ENCODE measurements at regions not wholly inside any gene's neighbourhood (a gene's known extent, or its start where the extent isn't known, plus 50 kb on each side); places are given as distances from the start of the nearest gene placed in this dataset.

- H2BK120ac ChIP-seq (replicated peaks; ENCODE audit: low read depth, low read length) = no peak overlapping the region
- H2BK15ac ChIP-seq (ENCODE audit: low read length) = no peak overlapping the region
- H2AFZ ChIP-seq (ENCODE audit: low read length) = no peak overlapping the region
- CTCF ChIA-PET (ENCODE audit: partially characterized antibody) = no interaction called here
- no peak overlapping the region for H3K14ac ChIP-seq (ENCODE audit: insufficient read length)
- WGBS, 2 experiments (ENCODE audit: extremely low coverage in 1 of 2, insufficient coverage in 1 of 2, insufficient read length in 1 of 2, insufficient replicate concordance in 2 of 2, low coverage in 1 of 2, low lambda C conversion rate in 2 of 2, missing lambda C conversion rate in 1 of 2) = 91 to 100% methylated on average over 1 to 3 of the region's 3 CpGs
- no peak overlapping the region for H3K9ac ChIP-seq (replicated peaks in 1 of 4; ENCODE audit: extremely low read depth in 1 of 4, low read depth in 3 of 4, low read length in 3 of 4)
- H3K4me2 ChIP-seq (ENCODE audit: insufficient read depth in 1 of 2, low read depth in 2 of 2, low read length in 2 of 2) = no peak overlapping the region
- no peak overlapping the region for H2BK5ac ChIP-seq (ENCODE audit: low read depth, low read length)
- no peak overlapping the region for H4K91ac ChIP-seq (replicated peaks; ENCODE audit: insufficient read length, low read length)
- H3K4me1 ChIP-seq (replicated peaks in 1 of 4; ENCODE audit: control insufficient read depth in 3 of 4, insufficient read depth in 4 of 4, low read length in 3 of 4) = no peaks in the 10 kb centered on the region
- POLR2A ChIA-PET (ENCODE audit: partially characterized antibody) = no interaction called here
- H3K56ac ChIP-seq (replicated peaks; ENCODE audit: insufficient read length, low read depth, low read length) = no peak overlapping the region
- H3K27ac ChIP-seq (ENCODE audit: low read depth, low read length) = no peak overlapping the region
- no peaks in the 10 kb centered on the region for H3K23me2 ChIP-seq (ENCODE audit: low read depth, low read length)
- H3K18ac ChIP-seq (ENCODE audit: extremely low read depth, low read length) = no peak overlapping the region
- no peaks in the 10 kb centered on the region for H3K9me3 ChIP-seq (ENCODE audit: insufficient read depth in 2 of 2, low read depth in 1 of 2, low read length in 1 of 2)
- no peak overlapping the region for H2BK20ac ChIP-seq (ENCODE audit: low read length)
- H3K79me2 ChIP-seq (ENCODE audit: control insufficient read depth in 1 of 2, insufficient read depth in 2 of 2, low read length in 2 of 2) = no peaks in the 10 kb centered on the region
- H4K8ac ChIP-seq (ENCODE audit: extremely low read depth, insufficient read depth, low read length) = no peak overlapping the region
- H3K79me1 ChIP-seq (ENCODE audit: low read depth, low read length) = no peaks in the 10 kb centered on the region
- H3K36me3 ChIP-seq (ENCODE audit: control insufficient read depth in 2 of 4, insufficient read depth in 4 of 4, low read length in 3 of 4) = no peaks in the 10 kb centered on the region
- no peaks in the 10 kb centered on the region for H3K27me3 ChIP-seq (replicated peaks in 1 of 4; ENCODE audit: control insufficient read depth in 3 of 4, extremely low read depth in 1 of 4, insufficient read depth in 3 of 4, low read length in 3 of 4)
- H2AK5ac ChIP-seq (ENCODE audit: low read depth, low read length) = no peak overlapping the region
- no peak overlapping the region for H3K4me3 ChIP-seq (ENCODE audit: extremely low read depth in 1 of 4, insufficient read depth in 2 of 4, low read depth in 3 of 4, low read length in 4 of 4)
- no peaks in the 10 kb centered on the region for H4K20me1 ChIP-seq (replicated peaks in 1 of 2; ENCODE audit: control insufficient read depth in 1 of 2, insufficient read depth in 2 of 2, low read length in 2 of 2)
- no peak overlapping the region for H3K23ac ChIP-seq (ENCODE audit: insufficient read length)
- DNase-seq (ENCODE audit: low read depth in 1 of 2, low spot score in 2 of 2) = no peak
- H2BK12ac ChIP-seq (ENCODE audit: low read depth, low read length) = no peak overlapping the region
- H4K5ac ChIP-seq (ENCODE audit: insufficient read length, low read depth, low read length) = no peak overlapping the region
- no peak overlapping the region for H3K4ac ChIP-seq (replicated peaks; ENCODE audit: insufficient read length, low read depth, low read length)
- FAIRE-seq = no peak
- no peak for TF ChIP-seq GTF2F1 (IDR thresholded peaks at IDR 0.05; ENCODE audit: borderline replicate concordance, low read depth, low read length)
- TF ChIP-seq BCL11A (IDR thresholded peaks at IDR 0.05; ENCODE audit: low read depth in 2 of 2, low read length in 2 of 2) = no peak
- no peak for TF ChIP-seq BRCA1 (IDR thresholded peaks at IDR 0.05; ENCODE audit: low read depth, low read length)
- no peak for TF ChIP-seq RFX5 (IDR thresholded peaks at IDR 0.05; ENCODE audit: borderline replicate concordance, low read depth, low read length)
- TF ChIP-seq BACH1 (IDR thresholded peaks at IDR 0.05; ENCODE audit: low read length) = no peak
- no peak for TF ChIP-seq TBP (IDR thresholded peaks at IDR 0.05; ENCODE audit: low read depth, low read length)
- no peak for TF ChIP-seq SP4 (IDR thresholded peaks at IDR 0.05; ENCODE audit: low read length)
- TF ChIP-seq CTCF (IDR thresholded peaks at IDR 0.05; ENCODE audit: control extremely low read depth in 1 of 3, insufficient read depth in 1 of 3, low read depth in 1 of 3, low read length in 3 of 3) = no peak
- TF ChIP-seq ZNF274 (IDR thresholded peaks at IDR 0.05; ENCODE audit: borderline replicate concordance, extremely low read depth, low read length) = no peak
- no peak for TF ChIP-seq POLR2A (IDR thresholded peaks at IDR 0.05; ENCODE audit: control extremely low read depth in 1 of 2, low read depth in 2 of 2, low read length in 2 of 2)
- TF ChIP-seq HDAC2 (IDR thresholded peaks at IDR 0.05; ENCODE audit: borderline replicate concordance in 1 of 2, low read depth in 2 of 2, low read length in 2 of 2) = no peak
Observed at GRCh38 chr15:47431501-47431900, 285.8 kb upstream of the SEMA6D start.

Measured in H1 (cell line).